Osteoblast (primary cell): ENCODE measurements at regions not wholly inside any gene's neighbourhood (a gene's known extent, or its start where the extent isn't known, plus 50 kb on each side); places are given as distances from the start of the nearest gene placed in this dataset.
A peak's percentile ranks its signal among the peaks of the same experiment; 100 is the strongest.

ENCODE experiments used
- DNase-seq: peaks from one replicate; pipeline ENCODE4 v3.0.0; 2011; ENCODE audit warnings: low spot score, mixed read lengths; ENCODE audit not compliant: insufficient read length; ENCODE audit errors: missing footprints
- H2AFZ ChIP-seq: 2 replicates; pipeline ENCODE4 v1.6.0; 2011; ENCODE audit warnings: mild to moderate bottlenecking, low read length
- H3K27ac ChIP-seq: 2 replicates; pipeline ENCODE4 v1.5.1; 2011; ENCODE audit warnings: mild to moderate bottlenecking, low read depth, low read length, moderate library complexity
- H3K27me3 ChIP-seq: 2 replicates; pipeline ENCODE4 v1.6.0; 2012; ENCODE audit warnings: mild to moderate bottlenecking, control low read depth, inconsistent platforms, low read length, moderate library complexity; ENCODE audit not compliant: insufficient read depth
- H3K36me3 ChIP-seq: 2 replicates; pipeline ENCODE4 v1.5.1; 2011; ENCODE audit warnings: mild to moderate bottlenecking, low read length, control low read depth, moderate library complexity; ENCODE audit not compliant: insufficient read depth
- H3K4me1 ChIP-seq: 2 replicates; pipeline ENCODE4 v1.5.1; 2011; ENCODE audit warnings: mild to moderate bottlenecking, low read length, control low read depth, moderate library complexity; ENCODE audit not compliant: insufficient read depth
- H3K4me2 ChIP-seq: 2 replicates; pipeline ENCODE4 v1.6.0; 2011; ENCODE audit warnings: mild to moderate bottlenecking, low read length; ENCODE audit not compliant: insufficient read depth
- H3K4me3 ChIP-seq: fragments of 200-600 bp; sonication (generic); 3 replicates; pipeline ENCODE4 v1.5.1; 2012; ENCODE audit warnings: mild to moderate bottlenecking, low read length, inconsistent platforms; ENCODE audit not compliant: insufficient read depth
- H3K79me2 ChIP-seq: 2 replicates; pipeline ENCODE4 v1.6.0; 2012; ENCODE audit warnings: mild to moderate bottlenecking, low read length, control low read depth, inconsistent platforms; ENCODE audit not compliant: insufficient read depth
- H3K9me3 ChIP-seq: 2 replicates; pipeline ENCODE4 v1.5.1; 2011; ENCODE audit warnings: low read depth, low read length, control low read depth
- H4K20me1 ChIP-seq: 2 replicates; pipeline ENCODE4 v1.6.0; 2012; ENCODE audit warnings: mild to moderate bottlenecking, low read length, control low read depth; ENCODE audit not compliant: insufficient read depth
- TF ChIP-seq, protein P1 (sequence below): IDR thresholded peaks from 2 replicates; pipeline ENCODE4 v1.5.1; 2011; ENCODE audit warnings: mild to moderate bottlenecking, low read depth, low read length, moderate library complexity; ENCODE audit errors: extremely low read depth

- TF ChIP-seq, protein P1, sequence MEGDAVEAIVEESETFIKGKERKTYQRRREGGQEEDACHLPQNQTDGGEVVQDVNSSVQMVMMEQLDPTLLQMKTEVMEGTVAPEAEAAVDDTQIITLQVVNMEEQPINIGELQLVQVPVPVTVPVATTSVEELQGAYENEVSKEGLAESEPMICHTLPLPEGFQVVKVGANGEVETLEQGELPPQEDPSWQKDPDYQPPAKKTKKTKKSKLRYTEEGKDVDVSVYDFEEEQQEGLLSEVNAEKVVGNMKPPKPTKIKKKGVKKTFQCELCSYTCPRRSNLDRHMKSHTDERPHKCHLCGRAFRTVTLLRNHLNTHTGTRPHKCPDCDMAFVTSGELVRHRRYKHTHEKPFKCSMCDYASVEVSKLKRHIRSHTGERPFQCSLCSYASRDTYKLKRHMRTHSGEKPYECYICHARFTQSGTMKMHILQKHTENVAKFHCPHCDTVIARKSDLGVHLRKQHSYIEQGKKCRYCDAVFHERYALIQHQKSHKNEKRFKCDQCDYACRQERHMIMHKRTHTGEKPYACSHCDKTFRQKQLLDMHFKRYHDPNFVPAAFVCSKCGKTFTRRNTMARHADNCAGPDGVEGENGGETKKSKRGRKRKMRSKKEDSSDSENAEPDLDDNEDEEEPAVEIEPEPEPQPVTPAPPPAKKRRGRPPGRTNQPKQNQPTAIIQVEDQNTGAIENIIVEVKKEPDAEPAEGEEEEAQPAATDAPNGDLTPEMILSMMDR = no peak
- Histone ChIP-seq H3K27ac (no peak overlapping the region), H4K20me1 (no peaks in the 10 kb centered on the region), H3K4me2 (no peak overlapping the region), H3K9me3 (no peaks in the 10 kb centered on the region), H3K27me3 (no peaks in the 10 kb centered on the region), H2AFZ (no peak overlapping the region), H3K4me3 (no peak overlapping the region), H3K4me1 (no peaks in the 10 kb centered on the region), H3K36me3 (no peaks in the 10 kb centered on the region), H3K79me2 (no peaks in the 10 kb centered on the region)
- no peak for DNase-seq
These were observed 55.4 kb upstream of the SPTSSB start for GRCh38 chr3:161426758-161427157.

DNA sequence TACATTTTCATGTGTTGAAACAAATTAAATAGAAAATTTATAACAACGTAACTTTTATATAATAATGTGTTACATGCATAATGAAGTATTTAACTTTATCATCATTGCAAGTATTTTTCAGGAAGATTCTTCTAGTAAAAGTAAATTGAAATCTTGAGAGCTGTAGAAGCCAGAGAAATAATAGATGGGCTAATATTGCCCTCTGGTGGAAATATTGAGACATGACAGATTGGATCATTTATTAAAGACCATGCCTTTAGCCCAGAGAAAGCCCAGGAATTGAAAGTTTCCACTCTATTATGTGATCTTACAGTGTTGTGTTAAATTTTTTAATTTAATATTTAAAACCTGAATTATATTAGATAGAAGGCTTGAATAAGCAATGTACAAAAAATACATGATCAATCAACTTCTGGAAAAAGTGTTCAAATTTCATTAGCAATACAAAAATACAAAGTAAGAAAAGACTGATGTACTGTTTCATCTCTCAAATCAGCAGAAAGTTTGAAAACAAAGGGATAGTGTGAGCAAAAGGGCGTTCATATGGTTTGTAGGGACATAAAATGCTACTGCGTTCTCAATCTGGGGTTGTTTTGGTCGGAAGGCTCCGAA is 52.7 kb upstream of the SPTSSB start:
- no peaks in the 10 kb centered on the region for H3K4me1 ChIP-seq
- DNase-seq = no peak
- no peaks in the 10 kb centered on the region for H3K9me3 ChIP-seq
- no peaks in the 10 kb centered on the region for H3K36me3 ChIP-seq
- H3K4me2 ChIP-seq = no peak overlapping the region
- no peaks in the 10 kb centered on the region for H3K79me2 ChIP-seq
- no peaks in the 10 kb centered on the region for H3K27me3 ChIP-seq
- H2AFZ ChIP-seq = peak overlapping the region; percentile 26
- no peaks in the 10 kb centered on the region for H4K20me1 ChIP-seq
- no peak overlapping the region for H3K27ac ChIP-seq
- H3K4me3 ChIP-seq = no peak overlapping the region
- TF ChIP-seq, protein P1 = peak; percentile 64

DNA sequence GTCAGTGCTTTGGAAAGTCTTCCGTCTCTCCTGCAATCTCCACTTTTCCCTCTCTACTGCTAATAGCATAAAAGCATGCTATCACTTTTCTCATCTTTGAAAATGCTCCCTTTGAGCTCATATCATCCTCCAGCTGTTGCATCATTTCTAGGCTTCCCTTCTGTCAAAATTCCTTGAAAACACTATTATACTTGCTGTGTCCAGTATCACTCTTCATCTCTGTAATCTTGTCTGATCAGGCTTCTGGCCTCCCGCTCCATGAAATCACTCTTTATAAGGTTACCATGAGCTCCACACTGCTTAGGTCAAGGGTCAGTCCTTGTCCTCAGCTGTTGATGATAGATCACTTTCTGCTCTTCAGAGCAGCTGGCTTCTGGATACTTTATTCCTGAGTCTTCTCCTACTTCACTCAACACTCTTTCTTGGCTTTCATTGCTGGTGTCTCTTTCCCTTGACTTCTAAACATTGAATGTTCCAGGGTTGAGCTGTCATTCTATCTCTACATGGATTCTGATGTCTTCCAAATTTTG is 50.9 kb upstream of the SPTSSB start:
- DNase-seq = peak; percentile 10
- Histone ChIP-seq H3K36me3 (no peaks in the 10 kb centered on the region), H3K4me2 (no peak overlapping the region), H3K9me3 (no peaks in the 10 kb centered on the region), H3K4me1 (no peaks in the 10 kb centered on the region), H3K4me3 (no peak overlapping the region), H4K20me1 (no peaks in the 10 kb centered on the region), H3K79me2 (no peaks in the 10 kb centered on the region), H3K27ac (no peak overlapping the region), H2AFZ (no peak overlapping the region), H3K27me3 (no peaks in the 10 kb centered on the region)
- TF ChIP-seq, protein P1 = no peak
